Suppressor macrophage treated with lipopolysaccharide for 1 hour (primary cell): ENCODE measurements at regions not wholly inside any gene's neighbourhood (a gene's known extent, or its start where the extent isn't known, plus 50 kb on each side); places are given as distances from the start of the nearest gene placed in this dataset.
"Not testable (repeated sequence)": the region's sequence is repeated elsewhere in the genome, so short reads cannot be mapped to it uniquely, and the experiment has no call there.

Experiments
- DNase-seq, 3 donors: peaks; one replicate each; pipeline ENCODE4 v3.0.0-alpha.2; 2020 to 2022

GRCh38 chr3:78338405-78338804 lies 1298.5 kb downstream of the ROBO2 start:
- DNase-seq = no peak

GRCh38 chr3:78343221-78343620 lies 1303.3 kb downstream of the ROBO2 start:
- DNase-seq = no peak

DNA sequence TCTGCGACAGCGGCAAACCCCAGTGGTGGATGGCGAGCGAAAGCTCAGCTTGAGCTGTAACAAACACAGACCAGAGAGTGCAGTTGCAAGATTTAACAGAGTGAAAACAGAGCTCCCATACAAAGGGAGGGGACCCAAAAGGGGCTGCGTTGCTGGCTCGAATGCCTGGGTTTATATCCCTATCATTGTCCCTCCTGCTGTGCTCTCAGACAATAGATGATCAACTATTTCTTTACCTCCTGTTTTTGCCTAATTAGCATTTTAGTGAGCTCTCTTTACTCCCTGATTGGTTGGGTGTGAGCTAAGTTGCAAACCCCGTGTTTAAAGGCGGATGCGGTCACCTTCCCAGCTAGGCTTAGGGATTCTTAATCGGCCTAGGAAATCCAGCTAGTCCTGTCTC lies 1304.4 kb downstream of the ROBO2 start:
- DNase-seq = not testable (repeated sequence)

GRCh38 chr3:78344918-78345317 lies 1305.0 kb downstream of the ROBO2 start:
- DNase-seq = no peak

GRCh38 chr3:78347176-78347575 lies 1307.3 kb downstream of the ROBO2 start:
- DNase-seq = no peak

- DNase-seq = no peak
Observed at GRCh38 chr3:78348664-78349063, 1308.8 kb downstream of the ROBO2 start.

DNA sequence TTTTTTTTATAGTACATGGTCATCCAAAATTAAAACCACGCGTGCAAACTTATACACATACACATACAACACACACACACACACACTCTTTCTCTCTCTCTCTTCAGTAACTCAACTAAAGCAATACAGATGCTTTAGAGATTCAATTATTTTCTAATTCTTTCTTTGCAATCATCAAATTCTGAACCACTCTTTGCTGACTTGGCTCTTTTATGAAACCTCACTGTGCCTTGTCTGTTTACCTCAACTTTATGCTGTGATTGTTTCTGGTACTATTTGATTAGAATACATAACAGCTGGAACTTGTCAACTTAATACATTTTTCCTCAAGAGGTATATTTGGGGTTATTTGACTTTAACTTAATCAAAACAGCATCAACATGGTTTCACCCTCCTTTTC lies 1309.7 kb downstream of the ROBO2 start:
- no peak for DNase-seq

DNA sequence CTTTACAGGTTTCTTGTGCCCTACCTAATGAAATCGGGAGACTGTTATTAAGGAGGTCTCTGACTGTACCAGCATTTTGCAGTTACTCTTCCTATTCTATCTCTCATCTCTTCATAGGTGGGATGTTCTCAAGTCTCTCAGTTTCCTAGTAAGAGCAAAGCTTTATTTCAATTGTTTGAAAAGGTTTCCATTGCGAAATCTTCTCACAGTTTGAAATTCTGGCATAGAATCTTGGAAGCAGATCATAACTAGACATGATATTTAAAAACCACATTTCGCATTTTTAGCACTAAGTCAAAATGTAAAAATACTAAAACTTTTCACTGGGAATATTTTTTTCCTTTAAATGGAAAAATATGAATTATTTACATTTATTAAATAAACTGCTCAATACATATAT lies 1311.4 kb downstream of the ROBO2 start:
- DNase-seq = no peak

DNA sequence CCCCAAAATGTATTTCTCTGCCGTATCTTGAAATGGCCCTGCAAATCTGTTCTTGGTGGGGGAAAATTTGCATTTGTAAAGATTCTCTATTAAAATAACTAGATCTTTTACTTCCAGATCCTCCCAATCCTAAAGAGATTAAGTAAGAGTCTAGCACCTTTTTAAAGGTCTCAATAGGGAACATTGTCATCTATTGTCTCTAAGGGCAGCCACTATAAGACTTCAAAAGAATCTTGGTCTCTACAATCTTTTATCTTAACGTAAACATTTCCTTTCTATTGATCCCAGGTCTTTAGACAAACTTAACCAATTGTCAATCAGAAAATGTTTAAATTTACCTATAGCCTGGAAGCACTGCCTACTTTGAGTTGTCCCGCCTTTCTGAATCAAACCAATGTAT lies 1313.3 kb downstream of the ROBO2 start:
- DNase-seq = no peak

DNA sequence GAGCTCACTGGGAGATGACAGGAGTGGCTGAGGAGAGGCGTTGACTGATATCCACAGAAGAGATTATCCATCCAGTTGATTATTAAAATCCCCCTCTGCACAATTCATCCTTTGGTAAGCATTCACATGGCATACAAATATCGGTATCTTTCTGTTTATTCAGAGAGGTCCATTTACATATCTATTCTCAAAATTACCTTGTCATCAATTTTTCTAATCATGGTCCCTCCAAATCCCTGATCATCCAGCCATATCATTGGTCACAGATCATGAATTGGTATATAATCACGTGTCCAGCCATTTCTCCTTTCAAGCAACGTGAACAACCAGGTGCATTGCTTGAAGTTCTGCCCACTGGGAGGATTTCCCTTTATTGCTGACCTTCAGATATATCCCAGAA lies 1321.0 kb downstream of the ROBO2 start:
- no peak for DNase-seq

DNA sequence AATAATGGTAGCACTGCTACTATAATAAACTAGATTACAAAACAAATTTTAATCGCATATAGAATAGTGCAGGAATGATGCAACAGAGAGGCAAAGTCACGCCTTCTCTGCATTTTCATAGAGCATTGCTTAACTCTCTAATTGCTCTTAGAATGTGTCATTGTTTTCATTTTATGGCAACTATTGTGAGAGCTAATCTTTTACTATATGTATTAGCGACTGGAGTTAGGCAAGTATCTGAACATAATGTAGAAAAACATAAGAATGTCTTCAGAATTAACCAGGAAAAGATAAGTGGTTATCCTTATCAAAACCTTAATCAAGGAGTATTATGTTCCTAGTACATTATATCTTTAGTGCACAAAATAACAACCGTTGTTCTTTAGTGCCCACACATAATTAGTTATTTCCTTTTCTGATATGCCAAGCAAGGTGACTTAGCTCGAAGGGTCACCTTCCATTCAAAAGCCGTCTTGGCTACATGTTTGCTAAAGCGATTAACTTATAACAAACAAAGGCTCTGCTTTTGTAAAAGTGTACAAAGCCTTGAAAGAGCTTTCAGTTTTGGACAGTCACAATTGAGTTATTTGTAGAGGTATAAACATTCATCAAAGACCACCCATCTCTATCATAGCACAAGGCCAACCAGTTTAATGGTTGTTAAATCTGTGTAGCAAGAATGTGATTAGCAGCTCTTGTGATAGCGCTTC lies 1328.9 kb downstream of the ROBO2 start:
- no peak for DNase-seq

DNA sequence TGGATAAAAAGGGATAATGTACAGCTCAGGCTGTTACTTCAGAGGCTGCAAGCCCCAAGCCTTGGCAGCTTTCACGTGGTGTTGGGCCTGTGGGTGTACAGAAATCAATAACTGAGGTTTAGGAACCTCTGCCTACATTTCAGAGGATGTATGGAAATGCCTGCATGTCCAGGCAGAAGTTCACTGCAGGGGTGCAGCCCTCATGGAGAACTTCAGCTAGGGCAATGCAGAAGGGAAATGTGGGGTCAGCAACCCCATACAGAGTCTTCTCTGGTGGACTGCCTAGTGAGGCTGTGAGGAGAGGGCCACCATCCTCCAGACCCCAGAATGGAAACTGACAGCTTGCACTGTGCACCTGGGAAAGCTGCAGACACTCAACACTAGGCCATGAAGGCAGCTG lies 1350.3 kb downstream of the ROBO2 start:
- no peak for DNase-seq

GRCh38 chr3:78398401-78398800 lies 1358.5 kb downstream of the ROBO2 start:
- no peak for DNase-seq

DNA sequence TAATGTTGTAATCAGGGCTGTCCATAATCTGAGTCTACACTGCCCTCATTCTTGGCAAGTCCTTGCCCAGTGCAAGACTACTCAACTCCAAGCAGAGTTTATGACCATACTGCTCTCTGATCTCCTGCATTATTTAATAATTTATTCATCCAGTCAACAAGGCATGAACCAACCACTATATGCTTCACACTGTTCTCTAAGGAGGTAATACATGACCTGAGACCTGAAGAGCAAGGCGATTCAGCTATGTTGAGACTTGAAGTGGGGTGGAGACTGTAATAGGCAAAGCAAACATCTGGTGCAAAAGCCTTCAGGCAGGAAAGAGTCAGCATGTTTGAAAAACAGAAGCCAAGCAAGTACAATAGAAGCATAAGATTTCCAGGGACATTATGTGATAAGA lies 1362.8 kb downstream of the ROBO2 start:
- DNase-seq = no peak

- DNase-seq = no peak
Observed at GRCh38 chr3:78405745-78406144, 1362.1 kb downstream of the ROBO1 start.

- DNase-seq = no peak
Observed at GRCh38 chr3:78406396-78406795, 1361.4 kb downstream of the ROBO1 start.

DNA sequence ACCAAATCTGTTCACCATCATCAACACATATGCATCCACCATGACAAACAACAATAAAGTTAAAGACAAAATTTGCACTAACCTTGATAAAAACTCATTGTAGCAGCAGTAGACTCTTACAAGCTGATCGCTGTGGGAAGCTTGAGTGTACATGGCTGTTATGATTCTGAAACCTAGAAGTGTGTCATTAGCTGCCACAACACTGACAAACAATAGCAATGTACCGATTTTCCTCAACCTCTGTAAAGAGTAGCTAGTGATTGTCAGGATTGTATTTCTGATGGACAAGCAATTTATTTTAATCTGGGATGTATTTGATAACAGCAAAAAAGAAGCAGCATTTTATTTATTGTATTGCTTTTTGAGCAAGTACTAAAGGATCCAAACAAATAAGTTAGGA lies 1357.7 kb downstream of the ROBO1 start:
- DNase-seq = no peak

GRCh38 chr3:78414261-78414660 lies 1353.5 kb downstream of the ROBO1 start:
- DNase-seq = no peak

DNA sequence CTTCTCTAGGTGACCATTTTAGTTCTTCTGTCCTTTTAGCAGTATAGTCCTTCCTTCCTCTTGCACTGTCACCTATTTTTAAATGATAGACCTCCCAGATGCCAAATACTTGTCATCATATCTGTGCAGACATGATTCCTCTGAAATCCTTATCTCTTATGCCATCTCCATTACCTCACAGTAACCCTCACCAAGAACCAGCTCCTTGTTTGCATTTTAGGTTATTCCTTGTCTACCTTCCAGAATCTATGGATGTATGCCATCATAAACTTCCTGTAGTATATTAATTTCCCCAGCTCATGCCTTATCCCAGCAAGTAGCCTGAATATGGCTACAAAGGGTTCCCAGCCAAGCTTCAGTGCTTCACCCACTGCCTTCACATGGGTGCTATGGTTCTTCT lies 1347.2 kb downstream of the ROBO1 start:
- no peak for DNase-seq

DNA sequence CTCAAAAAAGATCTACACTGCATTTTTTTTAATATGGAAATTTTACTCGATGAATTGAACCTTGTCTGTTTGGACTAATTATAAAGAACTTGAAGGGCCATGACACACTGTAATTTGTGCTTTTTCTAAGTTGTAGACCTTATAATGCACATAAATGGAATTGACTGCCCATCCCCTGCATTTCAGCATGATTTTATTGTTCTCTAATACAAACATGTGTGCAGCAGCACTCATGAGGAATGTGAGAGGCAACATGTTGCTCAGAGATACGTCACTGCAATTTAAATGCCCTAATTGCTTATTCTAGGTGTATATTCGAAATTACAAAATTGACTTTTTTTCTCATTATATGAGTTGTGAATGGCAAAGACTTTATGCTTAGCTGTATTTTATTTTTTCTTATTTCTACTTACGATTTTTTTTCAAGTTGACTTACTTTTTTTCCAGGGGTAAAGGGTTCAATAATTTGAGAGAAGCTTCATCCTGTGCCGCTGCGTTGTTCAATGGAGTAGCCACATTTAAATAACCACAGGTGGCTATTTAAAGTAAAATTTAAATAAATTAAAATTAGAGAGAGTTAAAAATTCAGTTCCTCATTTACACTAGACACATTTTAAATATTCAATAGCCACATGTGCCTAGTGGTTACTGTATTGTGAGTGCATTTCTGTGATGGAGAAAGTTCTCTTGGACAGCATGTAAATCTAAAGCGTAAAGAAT lies 1346.4 kb downstream of the ROBO1 start:
- no peak for DNase-seq

DNA sequence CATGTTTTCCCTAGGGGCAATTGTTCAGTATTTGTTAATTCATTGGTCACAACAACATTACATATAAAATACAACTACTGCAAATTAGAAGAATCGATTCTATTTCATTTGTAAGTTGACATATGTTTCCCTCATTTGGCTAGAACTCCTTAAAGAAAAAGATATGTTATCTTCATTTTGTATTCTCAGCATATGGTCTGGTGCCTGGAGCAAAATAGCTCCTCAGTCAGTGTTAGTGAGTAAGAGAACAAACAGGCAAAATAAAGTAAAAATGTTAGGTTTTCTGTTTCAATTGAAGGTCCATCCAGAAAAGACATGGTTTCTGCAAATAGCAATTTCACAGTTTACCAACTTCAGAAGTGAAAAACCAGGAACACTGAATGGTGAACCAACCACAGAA lies 1343.1 kb downstream of the ROBO1 start:
- DNase-seq = no peak

GRCh38 chr3:78426454-78426853 lies 1341.3 kb downstream of the ROBO1 start:
- DNase-seq = no peak

GRCh38 chr3:78427303-78427702 lies 1340.5 kb downstream of the ROBO1 start:
- DNase-seq = no peak

DNA sequence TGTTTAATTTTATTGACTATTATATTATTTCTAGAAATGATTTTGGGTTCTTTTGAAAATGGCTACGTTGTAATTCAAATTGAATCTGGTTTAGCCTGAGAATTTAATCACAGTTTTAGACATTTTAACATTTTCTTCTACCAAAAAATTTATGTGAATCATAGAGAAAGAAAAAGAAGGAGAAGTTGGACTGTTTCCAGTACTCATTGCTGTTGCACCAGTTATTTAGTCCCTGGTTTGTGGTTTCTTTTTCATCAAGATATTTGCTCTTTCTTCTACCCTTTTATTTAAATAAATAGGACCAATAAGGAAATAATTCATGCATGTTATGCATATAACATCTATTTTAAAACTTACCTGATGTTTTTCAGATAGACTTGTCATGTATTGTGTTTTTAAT lies 1337.1 kb downstream of the ROBO1 start:
- DNase-seq = no peak

DNA sequence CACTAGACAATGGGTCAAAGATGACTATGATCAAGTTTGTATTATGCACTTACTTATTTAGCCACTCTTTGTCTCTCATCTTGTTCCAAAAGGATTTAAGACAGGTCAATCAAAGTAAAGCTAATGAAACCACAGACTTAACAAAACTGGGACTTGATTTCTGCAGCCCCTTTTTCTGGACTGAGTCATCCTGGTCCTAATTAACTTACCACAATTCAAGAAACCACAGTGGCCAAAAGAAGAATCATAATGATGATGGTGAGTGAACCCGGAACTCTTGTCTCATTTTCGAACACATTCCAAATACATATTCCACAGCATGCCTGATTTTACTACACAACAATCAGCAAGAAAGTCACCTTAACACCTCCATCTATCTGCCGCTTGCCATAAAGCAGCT lies 1333.0 kb downstream of the ROBO1 start:
- no peak for DNase-seq
